Nucleus accumbens (tissue), 56 donors: ENCODE measurements at regions not wholly inside any gene's neighbourhood (a gene's known extent, or its start where the extent isn't known, plus 50 kb on each side); places are given as distances from the start of the nearest gene placed in this dataset.
A peak's percentile ranks its signal among the peaks of the same experiment; 100 is the strongest.

Experiments
- DNase-seq, 56 donors: peaks; one replicate each; lab custom pipeline; 2025; lab: John Stamatoyannopoulos, UW

DNA sequence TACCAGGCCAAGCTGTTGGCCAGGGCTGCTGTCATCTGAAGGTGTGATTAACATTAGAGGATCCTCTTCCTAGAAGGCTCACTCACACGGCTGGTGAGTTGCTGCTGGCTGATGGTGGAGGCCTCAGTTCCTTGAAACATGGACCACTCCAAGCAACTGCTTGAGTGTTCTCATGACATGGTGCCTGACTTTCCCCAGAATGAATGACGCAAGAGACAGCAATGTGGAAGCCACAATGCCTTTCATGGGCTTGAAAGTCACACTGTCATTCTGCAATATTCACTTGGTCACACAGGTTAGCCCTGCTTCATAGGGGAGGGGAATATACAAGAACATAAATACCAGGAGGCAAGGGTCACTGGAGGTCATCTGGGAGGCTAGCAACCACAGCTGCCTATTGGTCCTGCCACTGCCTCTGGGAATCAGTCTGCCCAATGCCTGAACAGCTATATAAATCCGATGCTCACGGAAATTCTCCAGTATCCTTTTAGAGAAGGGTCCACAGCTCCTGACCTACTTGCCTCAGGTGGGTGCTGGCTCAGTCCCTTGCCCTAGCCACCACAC is 97.1 kb upstream of the MAML3 start:
- no peak for DNase-seq

DNA sequence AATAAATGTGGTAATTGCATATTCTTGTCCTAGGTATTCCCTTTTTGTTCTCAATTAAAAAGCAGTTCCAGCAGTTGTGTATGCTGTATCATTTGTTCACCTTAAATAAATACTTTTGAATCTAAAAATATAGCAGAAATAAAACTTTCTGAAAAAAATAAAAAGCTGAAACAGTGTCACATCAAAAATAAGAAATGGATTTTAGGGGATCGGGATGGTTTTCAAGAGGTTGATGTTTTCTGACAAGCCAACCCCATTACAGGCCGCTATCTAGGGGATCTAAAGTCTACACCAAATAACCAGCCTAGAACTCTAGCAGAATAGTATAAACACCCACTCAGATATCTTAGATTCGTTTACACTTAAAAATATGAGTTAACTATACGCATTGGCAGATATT is 95.4 kb upstream of the MAML3 start:
- DNase-seq: no peak

DNA sequence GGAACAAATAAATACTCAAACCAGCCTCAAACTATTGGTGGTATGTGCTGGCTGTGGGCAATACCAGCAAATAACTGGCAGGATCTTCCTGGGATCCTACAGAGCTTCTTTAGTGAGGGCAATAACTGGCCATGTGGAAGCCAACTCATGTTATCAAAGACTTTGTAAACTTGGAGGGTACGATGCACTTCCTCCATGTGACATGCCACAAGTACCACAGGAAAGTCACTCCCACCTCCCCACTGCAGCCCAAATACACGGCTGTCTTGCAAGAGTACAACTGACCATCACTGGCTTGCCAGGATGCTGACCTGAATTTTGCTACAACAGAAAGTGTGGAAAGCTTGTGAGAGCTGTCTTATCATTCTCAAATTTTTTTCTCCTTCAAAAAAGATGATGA is 93.3 kb upstream of the MAML3 start:
- no peak for DNase-seq

DNA sequence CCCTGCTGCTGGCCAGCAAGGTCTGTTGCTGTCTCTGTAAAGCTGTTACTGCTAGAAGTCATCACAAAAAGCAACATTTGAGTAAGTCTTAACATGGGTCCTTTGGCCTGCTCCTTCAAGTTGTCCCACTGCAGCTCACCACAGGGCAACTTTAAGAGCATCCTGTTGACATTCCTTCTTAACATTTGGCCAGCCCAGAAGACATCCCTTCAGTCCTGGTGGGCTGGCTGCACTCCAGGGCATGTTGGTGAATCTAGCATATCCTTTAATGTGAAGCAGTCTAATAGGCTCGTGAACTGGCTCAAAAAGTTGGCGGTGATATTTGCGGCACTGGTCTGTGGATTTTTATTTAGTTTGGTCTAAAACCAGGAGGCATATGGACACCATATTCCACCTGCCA is 92.2 kb upstream of the MAML3 start:
- no peak for DNase-seq

DNA sequence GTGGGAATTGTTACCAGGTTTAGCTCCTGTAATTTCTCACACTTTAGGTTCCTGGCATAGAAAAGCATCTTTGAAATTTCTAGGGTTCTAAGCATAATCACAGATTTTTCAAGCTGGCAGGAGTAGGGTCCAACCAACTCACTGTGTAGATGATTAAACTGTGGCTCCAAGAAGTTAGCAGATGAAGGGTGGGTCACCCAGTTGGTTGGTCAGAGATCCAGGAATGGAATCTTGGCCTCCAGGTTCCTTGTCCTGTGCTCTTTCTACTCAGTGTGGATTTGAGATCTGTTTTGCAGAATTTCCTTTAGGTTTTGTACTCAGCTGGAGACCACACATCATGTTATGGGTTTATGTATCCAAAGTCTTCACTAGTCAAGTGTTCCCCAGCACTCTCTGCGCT is 90.3 kb upstream of the MAML3 start:
- DNase-seq: no peak

DNA sequence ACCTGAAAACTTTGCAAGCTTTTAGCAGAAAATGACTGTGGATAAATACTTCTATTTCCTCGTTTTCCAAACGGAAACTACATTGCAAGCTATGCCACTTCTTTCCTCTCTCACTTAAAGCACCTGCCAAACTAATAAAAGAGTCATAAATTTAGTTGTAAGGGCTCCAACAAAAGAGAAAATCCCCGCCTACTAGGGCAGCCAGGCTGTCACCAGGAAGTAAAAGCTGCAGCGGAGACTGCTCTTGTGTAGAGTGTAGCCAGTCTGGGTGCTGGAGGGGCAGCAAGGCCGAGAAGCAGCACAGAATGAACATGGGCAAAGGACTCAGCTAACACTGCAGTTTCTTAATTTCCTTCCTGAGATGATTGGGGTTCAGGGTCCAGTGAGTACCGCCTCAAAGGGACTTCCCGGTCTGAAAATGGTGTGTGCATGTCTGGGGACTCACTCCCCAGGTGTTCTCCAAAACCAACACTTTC is 89.3 kb upstream of the MAML3 start:
- no peak for DNase-seq

DNA sequence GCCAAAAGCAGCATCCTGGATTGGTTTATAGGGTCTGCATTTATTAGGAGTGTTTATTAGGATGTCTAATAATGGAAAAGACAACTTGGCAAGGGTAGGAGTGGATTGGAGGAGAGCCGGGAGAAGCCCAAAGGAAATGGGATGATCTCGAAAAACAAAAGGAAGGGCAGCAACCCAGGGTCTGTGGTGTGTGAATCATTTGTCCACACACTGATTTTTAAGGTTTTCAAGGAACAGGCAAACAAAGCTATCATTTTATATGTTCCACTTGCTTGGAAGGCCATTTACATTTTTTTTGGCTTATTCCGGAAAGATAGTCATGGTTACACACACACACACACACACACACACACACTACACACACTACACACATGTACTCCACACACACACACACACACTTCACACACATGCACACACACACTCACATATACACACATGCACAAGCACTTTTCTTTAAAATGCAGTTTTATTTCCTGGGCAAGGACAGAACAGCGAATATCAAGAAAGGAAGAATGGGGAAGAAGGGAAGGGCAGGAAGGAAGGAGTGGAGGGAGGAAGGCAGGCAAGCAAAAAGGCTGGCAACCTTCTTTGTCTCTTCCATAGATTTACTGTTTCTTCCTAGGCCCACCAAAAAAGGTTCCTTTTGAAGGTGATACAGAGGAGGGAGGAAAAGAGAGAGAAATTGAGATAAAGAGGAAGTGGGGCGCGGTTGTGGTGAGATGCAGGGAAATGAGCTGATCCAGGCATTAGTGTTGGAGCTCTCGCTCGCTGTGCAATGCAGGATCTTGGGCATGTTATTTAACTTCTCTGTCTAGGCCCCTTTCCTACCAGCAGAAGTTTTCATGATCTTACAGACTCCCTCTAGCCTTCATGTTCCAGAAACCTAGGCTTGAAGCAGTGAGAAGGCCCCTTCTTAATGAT is 88.6 kb upstream of the MAML3 start:
- no peak for DNase-seq

DNA sequence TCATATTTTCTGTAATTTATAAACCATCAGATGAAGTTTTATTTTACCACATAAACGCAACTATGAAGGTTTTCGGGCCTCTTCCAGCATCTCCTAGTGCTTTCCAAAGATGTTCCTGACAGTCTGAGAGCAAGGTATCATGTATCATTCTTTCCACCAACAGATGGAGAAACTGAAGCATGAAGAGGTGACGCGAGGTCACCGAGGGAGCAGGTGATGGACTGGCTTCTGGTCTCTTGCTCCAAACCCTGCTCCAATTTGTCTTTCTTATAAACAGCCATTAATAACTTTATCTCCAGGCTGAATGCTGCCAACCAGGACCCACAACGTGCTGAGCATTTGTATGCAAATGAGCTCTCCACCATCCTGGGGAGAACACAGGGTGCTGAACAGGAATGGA is 86.3 kb upstream of the MAML3 start:
- no peak for DNase-seq

DNA sequence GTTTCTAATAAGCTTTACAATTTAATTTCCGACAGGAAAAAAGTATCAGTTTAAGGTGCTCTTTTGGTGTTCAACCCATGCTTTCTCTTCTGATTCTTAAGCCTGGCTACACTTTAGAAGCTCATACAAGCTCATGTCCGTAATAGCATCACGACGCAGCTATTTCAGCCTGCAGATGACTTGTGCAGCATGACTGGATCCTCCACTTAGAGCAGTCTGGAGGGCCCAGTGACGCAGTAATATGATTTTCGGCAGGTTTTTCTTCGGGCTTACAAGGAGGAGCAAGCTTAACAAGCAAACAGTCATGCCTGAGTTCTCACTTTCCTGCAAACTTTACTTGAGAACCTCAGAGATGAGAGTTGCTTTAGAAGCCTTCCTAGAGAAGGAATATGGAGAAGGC is 85.3 kb upstream of the MAML3 start:
- no peak for DNase-seq

DNA sequence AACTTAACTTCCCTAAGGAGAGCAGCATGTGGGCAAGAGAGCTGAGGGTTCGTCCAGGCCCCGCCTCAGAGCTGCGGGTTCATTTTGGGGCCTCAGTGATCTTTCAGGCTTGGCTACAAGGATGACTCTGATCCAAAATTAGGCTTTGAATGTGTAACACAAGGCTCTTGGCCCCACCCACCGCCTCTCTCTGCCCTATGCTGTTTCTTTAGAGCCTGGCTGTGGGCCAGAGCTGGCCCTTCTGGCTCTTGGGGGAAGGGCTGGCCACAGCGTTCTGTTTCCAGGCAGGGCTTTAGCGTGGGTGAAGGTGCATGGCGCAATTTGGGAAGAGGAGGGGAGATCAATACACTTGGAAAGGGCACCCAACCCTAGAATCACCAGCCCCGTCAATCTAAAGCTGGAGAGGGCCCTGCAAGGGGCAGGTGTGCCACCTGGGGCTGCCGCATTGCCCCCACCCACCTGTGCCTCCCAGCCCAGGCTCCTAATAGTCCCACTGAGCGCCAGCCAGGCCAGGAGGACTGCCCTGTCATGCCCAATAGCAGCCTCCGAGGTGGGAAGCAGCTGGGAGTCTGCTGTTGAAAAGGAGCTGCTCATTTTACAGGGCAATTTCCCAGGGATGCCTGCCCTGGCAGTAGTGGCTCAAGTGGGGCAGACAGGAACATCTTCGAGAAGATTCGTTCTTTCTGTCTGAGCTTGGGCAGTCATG is 84.5 kb upstream of the MAML3 start:
- DNase-seq: peak in 42 of 56 donors; percentile 1 to 77 (median 32)

DNA sequence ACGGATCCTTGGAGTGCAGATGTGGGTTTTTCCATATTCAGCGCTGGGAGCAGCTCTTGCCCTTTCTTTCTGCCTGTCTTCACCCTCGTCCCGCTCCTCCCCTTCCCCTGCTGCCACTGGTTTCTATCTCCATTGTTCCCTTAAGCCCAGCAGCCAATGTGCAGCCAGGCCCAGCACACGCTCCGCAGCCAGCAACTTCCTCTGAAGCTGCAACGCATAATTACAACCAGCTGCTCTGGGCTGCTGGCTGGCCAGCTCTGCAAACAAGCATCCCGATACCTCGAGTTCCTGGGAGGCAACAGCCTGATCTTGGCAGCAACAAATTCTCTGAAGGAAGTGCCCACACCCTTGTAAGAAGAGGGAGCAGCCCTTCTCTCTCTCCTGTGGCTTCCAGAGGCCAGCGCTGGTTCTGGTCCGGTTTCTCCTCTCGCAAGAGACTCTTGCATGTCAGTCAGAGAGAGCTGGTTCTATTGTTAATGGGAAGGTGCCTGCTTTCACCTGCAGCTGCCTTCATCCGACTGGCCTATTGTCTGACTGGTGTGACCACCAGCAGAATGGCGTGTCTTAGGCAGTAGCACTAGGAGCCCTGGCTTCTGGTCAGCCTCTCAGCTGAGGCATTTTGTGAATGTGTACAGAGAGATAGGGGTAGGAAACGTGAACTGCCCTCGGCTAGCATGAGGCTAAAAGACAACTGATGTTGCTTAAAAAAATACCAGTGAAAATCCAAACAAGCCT is 83.8 kb upstream of the MAML3 start:
- DNase-seq: peak in 53 of 56 donors; percentile 6 to 81 (median 59)

DNA sequence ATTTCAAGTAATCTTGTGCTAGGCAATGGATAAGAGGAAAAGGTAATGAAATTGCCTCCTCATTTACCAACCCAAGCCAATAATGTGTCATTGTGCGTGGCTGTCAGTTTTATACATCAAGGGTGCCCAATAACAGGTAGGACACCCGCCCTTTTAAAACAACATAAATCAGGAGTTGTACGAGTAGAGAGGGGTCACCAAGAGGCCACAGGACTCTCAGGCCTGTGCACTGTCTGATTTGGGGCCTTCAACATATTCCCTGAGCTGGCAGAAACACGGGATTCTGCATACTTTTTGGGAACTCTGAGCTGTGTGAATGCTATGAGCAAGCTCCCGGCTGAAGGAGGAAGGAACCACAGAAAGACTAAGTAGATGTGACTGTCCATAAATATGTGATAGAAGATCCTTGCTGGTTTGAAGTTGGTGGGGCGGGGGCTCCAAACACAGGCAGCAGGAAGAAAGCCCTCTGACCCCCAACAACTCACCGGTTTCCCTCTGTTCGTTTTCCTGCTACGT is 82.7 kb upstream of the MAML3 start:
- no peak for DNase-seq

DNA sequence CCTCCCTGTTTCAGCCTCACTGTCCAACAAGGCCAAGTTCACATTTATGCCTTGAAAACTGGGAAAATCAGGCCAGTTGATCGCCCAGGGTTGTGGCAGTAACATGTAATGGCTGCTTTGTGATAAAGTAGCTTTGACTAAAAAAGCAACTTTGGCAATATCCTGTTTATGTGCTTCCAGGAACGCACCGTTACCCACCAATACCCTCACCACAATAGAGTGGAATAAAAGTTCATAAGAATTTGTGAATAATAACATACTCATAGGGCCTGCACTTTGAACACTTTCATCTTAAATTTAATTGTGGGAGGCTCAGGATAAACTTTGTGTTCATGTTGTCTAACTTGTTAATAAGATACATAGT is 80.7 kb upstream of the MAML3 start:
- DNase-seq: no peak

DNA sequence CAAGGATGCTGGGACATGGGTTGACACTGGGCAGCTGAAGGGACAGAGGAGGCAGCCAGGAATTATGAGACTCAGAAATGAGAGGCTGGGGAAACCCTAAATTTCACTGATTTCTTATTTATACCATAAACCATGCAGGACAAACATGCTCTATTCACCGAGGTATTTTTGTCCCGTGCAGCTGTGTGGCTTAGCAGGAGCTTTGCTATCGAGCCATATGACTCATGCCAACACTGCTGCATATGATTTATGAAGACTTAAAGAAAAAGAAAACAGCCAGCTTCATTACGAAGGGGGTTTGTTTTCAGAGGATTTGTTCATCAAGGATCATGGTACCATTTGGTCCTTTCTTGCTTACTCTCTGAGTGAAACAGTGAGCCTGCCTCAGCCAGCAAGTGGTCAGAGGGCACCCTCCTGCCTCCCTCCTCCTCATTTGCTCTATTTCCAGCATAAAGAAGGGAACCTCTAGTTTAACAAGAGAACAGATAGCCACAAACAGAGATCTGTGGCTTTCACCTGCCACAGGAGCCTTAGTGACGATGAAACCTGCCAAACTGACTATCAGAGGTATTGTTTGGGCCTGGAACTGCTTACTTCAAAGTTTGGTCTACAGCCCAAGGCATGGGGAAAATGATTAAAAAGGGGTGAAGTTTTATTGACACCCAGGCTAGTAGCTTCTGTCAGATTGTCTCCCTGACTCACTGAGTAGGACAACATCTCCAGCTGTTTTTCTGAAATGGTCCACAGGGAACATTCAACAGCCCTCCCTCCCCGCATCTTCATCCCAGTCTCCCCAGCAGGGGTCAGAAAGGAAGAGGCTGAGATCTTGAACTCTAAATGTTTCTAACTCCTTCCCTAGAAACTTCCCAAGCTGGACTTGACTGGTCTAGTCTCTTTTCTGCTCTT is 80.1 kb upstream of the MAML3 start:
- DNase-seq: no peak

DNA sequence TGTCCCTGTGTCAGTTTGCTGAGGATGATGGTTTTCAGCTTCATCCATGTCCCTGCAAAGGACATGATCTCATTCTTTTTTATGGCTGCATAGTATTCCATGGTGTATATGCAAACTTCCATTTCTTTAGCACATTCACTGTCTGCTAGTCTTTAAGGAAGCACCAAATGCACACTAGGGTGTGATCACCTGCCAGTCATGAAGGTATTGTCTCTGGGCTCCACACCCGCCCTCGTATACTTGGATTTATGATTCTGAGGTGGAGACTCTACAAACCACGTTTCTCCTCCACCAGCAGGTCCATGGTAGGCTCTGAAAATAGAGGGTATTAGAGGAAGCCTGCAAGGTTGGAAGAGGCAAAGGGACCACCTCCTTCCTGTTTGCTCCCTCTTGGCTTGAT is 75.9 kb upstream of the MAML3 start:
- no peak for DNase-seq

DNA sequence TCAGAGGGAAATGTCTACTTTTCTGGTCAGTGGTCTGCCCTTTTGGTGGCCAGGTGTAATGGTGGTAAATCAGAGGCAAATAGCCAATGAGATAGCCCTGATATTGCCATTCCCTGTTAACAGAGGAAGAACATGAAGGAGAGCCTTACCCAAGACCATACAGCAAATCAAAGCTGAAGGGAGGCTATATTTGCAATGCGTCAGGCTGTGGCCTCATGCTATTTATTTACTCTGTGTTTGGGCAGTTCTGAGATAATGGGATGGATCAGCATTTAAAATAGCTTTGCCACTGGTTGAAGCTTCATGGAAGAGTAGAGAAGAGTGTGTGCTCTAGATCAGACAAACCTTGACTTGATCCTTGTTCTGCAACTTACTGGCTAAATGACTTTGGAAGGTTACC is 73.3 kb upstream of the MAML3 start:
- no peak for DNase-seq

DNA sequence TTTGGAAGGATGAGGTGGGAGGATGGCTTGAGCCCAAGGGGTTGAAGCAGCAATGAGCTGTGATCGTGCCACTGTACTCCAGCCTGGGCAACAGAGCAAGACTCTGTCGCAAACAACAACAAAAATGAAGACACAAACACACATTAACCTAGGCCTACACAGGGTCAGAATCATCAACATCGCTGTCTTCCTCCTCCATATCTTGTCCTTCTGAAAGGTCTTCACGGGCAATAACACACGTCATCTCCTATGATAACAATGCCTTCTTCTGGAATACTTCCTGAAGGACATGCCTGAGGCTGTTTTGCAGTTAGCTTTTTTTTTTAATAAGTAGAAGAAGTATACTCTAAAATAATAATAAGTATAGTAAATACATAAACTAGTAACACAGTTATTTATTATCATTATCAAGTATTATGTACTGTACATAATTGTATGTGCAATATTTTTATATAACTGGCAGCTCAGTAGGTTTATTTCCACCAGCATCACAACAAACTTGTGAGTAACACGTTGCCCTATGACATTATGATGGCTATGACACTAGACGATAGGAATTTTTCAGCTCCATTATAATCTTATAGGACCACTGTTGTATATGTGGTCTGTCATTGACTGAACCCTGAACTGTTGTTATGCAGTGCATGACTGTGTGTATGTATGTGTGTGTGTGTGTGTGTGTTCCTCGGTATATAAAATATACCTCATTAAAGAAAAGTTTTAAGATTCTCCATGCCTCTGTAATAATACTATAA is 69.2 kb upstream of the MAML3 start:
- no peak for DNase-seq

DNA sequence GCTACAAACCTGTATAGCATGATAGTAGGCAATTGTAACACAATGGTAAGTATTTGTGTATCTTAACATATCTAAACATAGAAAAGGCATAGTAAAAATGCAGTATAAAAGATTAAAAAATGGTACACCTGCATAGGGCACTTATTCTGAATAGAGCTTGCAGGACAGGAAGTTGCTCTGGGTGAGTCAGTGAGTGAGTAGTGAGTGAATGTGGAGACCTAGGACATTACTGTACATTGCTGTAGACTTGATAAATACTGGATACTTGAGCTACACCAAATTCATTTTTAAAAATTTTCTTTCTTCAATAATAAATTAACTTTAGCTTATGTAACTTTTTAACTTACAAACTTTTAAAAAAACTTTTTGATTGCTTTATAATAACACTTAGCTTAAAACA is 68.2 kb upstream of the MAML3 start:
- no peak for DNase-seq

DNA sequence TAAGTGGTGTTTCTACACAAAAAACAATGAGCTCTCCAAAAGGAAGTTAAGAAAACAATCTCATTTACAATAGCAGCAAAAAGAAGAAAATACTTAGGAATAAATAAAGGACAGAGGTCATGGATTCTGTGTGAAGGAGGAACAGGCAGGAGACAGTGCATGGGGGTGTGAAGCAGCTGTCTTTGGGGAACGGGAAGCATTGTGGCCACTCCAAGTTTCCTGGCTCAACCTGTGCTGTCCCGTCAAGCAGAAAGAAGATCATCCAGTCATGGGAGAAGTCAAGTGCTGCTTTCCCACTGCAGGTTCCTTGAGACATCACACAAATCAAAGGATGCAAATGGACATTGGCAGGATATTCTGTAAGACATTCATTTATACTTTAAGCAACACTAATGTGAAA is 66.1 kb upstream of the MAML3 start:
- no peak for DNase-seq
